NCI-H1417 treated with DMSO at 0.1 percent for 48 hours (cell line): ENCODE measurements at regions not wholly inside any gene's neighbourhood (a gene's known extent, or its start where the extent isn't known, plus 50 kb on each side); places are given as distances from the start of the nearest gene placed in this dataset.
A peak's percentile ranks its signal among the peaks of the same experiment; 100 is the strongest.

Source experiments
- DNase-seq: peaks from one replicate; lab custom pipeline; 2025; lab: John Stamatoyannopoulos, UW

GRCh38 chr14:89015016-89015415 lies 190.6 kb downstream of the TTC8 start:
- DNase-seq, result no peak

- no peak for DNase-seq
Observed at GRCh38 chr14:89017417-89017816, 193.0 kb downstream of the TTC8 start.

DNA sequence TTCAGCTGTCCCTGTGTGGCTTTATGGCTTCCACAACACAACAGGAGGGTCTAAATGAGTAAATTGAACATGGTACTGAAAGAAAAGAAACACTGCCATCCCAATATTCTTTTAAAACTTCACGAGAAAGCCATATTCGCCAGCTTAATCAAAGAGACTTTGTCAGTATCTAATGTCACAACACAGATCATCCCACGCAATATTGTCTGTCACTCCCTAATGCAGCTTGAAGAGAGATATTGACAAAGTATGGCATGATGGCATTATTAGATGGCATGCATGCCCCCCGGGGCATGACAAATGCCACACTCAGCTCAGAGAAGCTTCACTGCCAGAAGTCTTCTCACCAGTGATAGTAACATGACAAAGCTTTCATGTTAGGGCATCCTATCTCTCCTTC lies 197.8 kb downstream of the TTC8 start:
- no peak for DNase-seq

DNA sequence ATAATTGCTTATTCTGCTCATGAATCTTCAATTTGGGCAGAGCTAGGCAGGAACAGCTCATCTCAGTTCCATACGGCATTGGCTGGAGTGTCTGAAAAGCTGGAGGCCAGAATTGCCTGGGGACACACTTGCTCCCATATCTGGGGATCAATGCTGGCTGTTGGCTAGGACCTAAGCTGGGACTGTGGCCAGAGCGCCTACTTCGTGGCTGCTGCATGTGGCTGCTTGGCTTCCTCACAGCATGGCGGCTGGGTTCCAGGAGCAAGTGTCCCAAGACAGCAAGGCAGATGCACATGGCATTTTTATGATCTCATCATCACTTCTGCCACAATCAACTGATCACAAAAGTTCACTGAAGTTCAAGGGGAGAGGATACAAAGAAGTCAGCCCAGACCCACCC lies 200.2 kb downstream of the TTC8 start:
- DNase-seq, result no peak

DNA sequence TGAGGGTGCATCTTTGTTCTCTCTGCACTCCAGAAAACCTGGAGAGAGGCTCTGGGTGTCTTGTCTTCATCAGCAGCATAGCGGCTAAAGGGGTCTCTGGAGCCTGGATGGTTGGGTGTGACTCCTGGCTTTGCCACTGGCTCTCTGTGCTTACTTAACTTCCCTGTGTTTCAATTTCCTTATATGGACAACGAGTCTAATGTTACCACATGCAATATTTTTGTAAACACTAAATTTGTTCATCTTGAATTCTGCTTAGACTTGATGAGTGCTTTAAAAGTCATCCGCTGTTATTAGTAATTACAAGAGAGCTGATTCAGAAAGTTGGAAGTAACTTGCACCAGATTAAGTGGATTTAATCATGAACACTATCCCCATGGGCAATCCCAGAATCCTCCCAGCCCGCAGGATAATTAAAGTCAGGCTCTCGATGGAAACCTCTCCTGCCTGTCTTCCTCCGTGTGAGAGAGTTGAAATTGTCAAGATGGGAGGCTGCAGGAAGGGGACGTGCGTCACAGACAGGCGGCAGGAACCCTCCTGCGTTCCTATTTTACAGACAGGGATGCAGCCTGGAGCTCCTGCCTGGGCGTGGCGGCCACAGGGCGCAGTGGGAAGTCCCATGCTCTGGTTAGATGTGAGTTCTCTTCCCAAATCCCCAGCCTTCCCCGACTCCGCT lies 201.2 kb downstream of the TTC8 start:
- no peak for DNase-seq

DNA sequence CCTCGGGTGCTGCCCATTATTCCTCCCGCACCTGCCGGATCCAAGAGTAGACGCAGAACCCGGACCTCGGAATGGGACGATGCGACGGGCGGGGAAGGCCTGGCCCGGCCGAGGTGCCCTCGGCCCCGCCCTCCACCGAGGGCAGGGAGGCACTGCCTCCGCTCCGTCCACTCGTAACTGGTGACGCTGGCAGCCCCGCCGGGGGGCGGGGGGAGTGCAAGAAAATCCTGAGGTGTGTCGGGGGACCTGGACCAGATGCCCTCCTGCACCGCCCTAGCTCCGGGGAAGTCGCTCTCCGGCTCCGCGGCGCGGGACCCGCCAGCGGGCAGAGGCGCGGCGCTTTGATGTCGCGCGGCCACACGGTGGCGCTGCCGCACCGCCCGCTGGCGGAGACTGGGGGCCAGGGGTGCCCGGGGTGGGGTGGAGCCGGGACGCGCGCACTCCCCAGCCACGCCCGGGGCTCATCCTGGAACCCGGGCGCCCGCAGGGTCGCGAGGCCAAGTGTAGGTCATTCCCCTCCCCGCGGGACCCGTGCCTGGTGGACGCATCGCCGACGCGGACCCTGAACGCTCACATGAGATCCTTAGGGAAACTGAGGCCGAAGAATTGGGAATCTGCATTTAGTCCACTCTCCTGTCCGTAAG lies 202.8 kb downstream of the TTC8 start:
- no peak for DNase-seq

DNA sequence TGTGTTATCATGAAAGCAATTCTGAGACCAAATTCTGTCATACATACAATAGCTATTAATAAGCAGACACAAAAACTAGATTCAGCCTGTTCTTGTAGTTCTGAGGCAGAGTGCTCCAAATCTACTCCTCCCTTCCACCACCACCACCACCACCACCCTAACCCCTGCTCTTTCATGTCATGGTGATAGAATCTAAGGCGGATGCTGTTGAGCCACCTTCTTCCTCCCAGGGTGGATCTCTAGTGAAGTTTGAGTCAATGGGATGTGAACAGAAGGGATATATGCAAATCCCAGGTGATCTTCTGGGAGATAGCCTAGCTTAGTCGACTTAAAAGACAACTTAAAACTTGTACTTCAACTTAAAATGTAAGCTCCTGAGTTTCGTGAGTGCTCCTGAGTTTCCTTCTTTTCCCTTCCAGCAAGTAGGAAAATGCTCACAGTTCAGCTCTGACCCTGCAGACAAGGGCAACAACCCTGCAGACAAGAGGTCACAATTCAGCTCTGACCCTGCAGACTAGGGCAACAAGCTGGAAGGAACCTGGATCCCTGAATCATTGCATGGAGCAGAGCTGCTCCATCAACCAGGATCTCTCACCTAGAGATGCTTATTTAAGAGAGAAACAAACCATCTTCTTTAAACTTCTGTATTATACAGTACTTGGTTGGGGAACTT lies 204.1 kb downstream of the TTC8 start:
- DNase-seq, result no peak

GRCh38 chr14:89029961-89030694 lies 205.7 kb downstream of the TTC8 start:
- DNase-seq, result no peak

DNA sequence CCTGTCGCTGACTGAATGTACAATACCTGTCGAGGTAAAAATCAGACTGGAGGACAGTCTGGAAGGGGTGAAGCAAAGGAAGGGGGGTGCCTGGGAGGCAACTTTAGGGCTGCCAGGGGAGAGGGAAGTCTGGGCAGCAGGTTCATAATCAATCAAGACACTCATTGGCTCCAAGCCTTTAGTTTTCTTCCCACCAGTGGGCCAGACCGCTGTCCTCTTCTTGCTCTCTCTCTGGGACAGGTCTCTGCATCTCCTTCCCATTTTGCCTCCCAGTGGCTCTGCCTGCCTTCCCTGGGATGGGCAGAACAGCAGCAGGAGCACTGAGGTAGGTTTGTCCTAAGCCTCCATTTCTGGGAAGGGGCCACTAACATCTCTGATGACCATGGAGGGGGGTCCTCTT lies 206.5 kb downstream of the TTC8 start:
- DNase-seq, result no peak

- no peak for DNase-seq
Observed at GRCh38 chr14:89032086-89032649, 207.7 kb downstream of the TTC8 start.

DNA sequence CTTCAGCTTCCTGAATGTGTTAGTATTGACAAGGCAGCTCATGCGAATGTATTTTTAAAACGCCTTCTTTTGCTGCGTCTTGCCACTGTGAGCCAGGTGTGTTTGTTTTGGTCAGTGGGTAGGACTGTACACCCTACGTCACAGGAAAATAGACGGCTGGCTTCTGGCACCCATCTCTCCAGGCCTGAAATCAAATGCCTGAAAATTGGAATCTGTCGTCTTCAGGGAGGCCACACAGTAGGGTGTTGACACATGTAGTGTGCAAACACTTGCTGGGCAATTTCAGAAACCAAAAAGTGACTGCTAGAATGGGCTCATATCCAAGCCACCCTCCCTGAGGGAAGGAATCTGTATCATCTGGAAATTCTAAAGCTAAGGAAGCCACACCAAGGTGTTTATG lies 209.3 kb downstream of the TTC8 start:
- no peak for DNase-seq

- no peak for DNase-seq
Observed at GRCh38 chr14:89036371-89036770, 211.9 kb downstream of the TTC8 start.

DNA sequence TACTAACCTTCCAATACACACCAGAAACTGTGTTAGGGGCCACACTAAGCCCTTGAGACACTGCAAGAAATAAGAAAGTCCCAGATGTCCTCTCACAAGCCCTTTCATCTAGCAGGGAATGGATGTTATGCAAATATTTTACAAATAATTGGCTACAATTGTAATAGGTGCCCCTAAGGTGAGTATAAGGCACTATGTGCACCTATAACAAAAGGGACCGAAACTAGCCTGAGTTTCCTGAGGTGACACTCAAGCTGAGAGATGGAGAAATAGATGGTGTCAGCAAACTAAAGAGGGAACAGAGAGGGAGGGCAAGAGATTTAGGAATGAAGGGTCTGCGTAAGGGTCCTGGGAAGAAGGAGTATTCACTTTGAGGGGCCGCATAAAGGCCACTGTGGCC lies 212.6 kb downstream of the TTC8 start:
- no peak for DNase-seq

DNA sequence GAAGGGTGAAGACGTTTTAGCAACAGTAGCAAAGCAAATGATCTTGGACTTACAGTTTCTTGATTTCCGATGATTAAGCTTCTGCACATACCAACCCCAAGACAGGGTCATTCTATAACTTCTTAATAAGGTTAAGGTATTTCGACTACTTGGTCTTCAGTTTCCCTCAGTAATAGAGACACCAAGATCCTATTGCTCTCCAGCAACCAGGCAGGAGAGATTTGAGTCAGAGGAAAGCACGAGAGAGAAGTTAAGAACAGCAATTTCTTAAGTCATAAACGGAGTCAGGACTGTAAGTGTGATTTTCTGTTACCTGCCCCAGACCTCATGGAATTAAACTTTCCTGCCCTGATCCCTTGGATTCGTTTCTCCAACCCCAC lies 215.6 kb downstream of the TTC8 start:
- no peak for DNase-seq

GRCh38 chr14:89040460-89041256 lies 216.2 kb downstream of the TTC8 start:
- peak; percentile 21 for DNase-seq

GRCh38 chr14:89041257-89041582 lies 216.8 kb downstream of the TTC8 start:
- DNase-seq, result peak; percentile 44

DNA sequence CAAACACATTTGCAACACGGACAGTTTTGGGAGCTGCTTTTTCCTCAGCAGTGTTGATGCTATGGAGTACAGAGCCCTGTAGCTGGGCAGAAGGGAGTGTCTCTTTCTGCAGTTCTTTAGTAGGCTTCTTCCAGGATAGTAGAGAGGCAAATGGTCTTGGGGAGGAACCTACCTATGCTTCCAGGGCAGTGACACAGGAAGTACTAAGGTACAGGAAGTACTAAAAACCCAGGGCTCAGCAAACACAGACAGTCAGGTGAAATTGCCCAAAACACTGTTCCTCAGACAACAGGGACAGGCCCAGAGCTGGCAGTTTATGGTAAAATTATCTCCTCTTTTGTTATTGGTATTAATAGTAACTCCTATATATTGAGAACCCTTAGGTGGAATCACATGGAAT lies 217.6 kb downstream of the TTC8 start:
- no peak for DNase-seq

DNA sequence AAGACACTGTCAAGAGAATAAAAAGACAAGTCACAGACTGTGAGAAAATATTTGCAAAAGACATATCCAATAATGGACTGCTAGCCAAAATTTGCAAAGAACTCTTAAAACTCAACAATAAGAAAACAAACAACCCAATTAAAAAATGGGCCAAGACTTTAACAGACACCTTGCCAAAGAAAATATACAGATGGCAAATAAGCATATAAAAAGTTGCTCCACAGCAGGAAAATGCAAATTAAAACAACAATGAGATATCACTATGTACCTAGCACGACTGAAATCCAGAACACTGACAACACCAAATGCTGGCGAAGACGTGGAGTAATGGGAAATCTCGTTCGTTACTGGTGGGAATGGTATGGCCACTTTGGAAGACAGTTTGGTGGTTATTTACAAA lies 228.9 kb downstream of the TTC8 start:
- DNase-seq, result no peak

- no peak for DNase-seq
Observed at GRCh38 chr14:89056394-89056793, 231.9 kb downstream of the TTC8 start.

GRCh38 chr14:89058697-89059096 lies 234.2 kb downstream of the TTC8 start:
- no peak for DNase-seq

DNA sequence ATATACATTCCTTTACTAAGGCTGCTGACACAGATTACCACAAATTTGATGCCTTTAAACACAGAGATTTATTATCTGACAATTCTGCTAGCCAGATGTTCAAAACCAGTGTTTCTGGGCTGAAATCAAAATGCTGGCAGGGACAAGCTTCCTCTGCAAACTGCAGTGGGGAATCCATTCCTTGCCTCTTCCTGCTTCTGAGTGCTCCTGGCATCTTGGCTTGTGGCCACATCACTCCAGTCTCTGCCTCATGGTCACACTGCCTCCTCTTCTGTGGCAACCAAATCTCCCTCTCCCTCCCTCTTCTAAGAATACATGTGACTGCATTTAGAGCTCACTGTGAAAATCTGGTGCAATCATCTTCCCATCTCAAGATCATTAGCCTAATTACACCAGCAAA lies 235.7 kb downstream of the TTC8 start:
- DNase-seq, result no peak

DNA sequence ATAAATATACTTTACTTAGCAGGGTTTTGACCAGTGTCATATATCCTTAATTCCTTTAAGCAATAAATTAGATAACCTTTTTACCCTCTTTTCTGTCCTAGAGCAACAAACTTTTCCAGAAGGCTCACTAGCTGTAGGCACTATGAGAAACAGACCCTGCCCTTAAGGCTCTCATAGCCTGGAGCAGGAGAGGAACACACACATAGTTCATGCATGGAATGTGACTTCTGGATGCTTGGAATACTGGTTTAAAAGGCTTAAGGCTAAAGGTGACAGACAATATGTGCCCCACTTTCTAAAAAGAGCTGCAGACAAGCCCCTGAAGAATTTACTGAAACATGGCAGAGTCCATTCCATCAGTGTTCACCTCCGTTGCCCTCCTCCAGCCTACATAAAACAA lies 237.2 kb downstream of the TTC8 start:
- DNase-seq, result no peak
